ENCODE measurements at regions not wholly inside any gene's neighbourhood (a gene's known extent, or its start where the extent isn't known, plus 50 kb on each side); places are given as distances from the start of the nearest gene placed in this dataset.

GRCh38 chr3:164814106-164814505 lies 264.2 kb downstream of the SI start:
- no peak for TF ChIP-seq CTCF (IDR thresholded peaks at IDR 0.05; ENCODE audit: low read length)
- no peak for TF ChIP-seq EZH2 (IDR thresholded peaks at IDR 0.05; ENCODE audit: borderline replicate concordance, low read length)
